Smooth muscle cell (in vitro differentiated cells): ENCODE measurements at regions not wholly inside any gene's neighbourhood (a gene's known extent, or its start where the extent isn't known, plus 50 kb on each side); places are given as distances from the start of the nearest gene placed in this dataset.
A peak's percentile ranks its signal among the peaks of the same experiment; 100 is the strongest.

ENCODE experiments used
- DNase-seq: peaks from one replicate; lab custom pipeline; 2025; ENCODE audit not compliant: unreplicated experiment; lab: John Stamatoyannopoulos, UW
- H2AFZ ChIP-seq: fragments of 200-600 bp; sonication (generic); 2 replicates; pipeline ENCODE4 v1.6.0; 2016; ENCODE audit warnings: antibody characterized with exemption, low read depth, mild to moderate bottlenecking
- H3F3A ChIP-seq: fragments of 200-600 bp; sonication (generic); 2 replicates; pipeline ENCODE4 v1.6.0; 2017; ENCODE audit warnings: antibody characterized with exemption, low read depth
- H3K27ac ChIP-seq: fragments of 200-600 bp; sonication (generic); 2 replicates; pipeline ENCODE4 v1.5.1; 2016; ENCODE audit warnings: low read depth, mild to moderate bottlenecking
- H3K27me3 ChIP-seq: fragments of 200-600 bp; sonication (generic); 2 replicates; pipeline ENCODE4 v1.6.1; 2016; ENCODE audit warnings: low read depth, mild to moderate bottlenecking
- H3K36me3 ChIP-seq: fragments of 200-600 bp; sonication (generic); 2 replicates; pipeline ENCODE4 v1.5.1; 2016; ENCODE audit warnings: low read depth
- H3K4me1 ChIP-seq: fragments of 200-600 bp; sonication (generic); 2 replicates; pipeline ENCODE4 v1.5.1; 2016; ENCODE audit warnings: low read depth
- H3K4me2 ChIP-seq: fragments of 200-600 bp; sonication (generic); 2 replicates; pipeline ENCODE4 v1.6.0; 2016; ENCODE audit warnings: mild to moderate bottlenecking
- H3K4me3 ChIP-seq: fragments of 200-600 bp; sonication (generic); 2 replicates; pipeline ENCODE4 v1.5.1; 2016; ENCODE audit warnings: mild to moderate bottlenecking
- H3K79me2 ChIP-seq: fragments of 200-600 bp; sonication (generic); 2 replicates; pipeline ENCODE4 v1.6.0; 2016; ENCODE audit warnings: low read depth, mild to moderate bottlenecking
- H3K9ac ChIP-seq: fragments of 200-600 bp; sonication (generic); 2 replicates; pipeline ENCODE4 v1.6.0; 2016; ENCODE audit warnings: low read depth
- H3K9me3 ChIP-seq: fragments of 200-600 bp; sonication (generic); replicated peaks from 2 replicates; pipeline ENCODE4 v1.5.1; 2016; ENCODE audit warnings: low read depth
- H4K20me1 ChIP-seq: fragments of 200-600 bp; sonication (generic); 2 replicates; pipeline ENCODE4 v1.6.0; 2016; ENCODE audit warnings: low read depth
- CTCF ChIP-seq: fragments of 200-600 bp; sonication (generic); IDR thresholded peaks from 2 replicates; pipeline ENCODE4 v1.5.1; 2017; ENCODE audit warnings: borderline replicate concordance, mild to moderate bottlenecking, antibody characterized with exemption; ENCODE audit not compliant: insufficient read depth, poor library complexity, severe bottlenecking
- WGBS: methylation state at CpG from one replicate; pipeline ENCODE4 v1.1.7; 2016; ENCODE audit warnings: low lambda C conversion rate; 5-methylcytosine and 5-hydroxymethylcytosine counted together

- peaks cover 5% of the 10 kb centered on the region for H3K4me1 ChIP-seq
- H3K4me2 ChIP-seq, result no peak overlapping the region
- no peaks in the 10 kb centered on the region for H4K20me1 ChIP-seq
- H3K9me3 ChIP-seq, result no peaks in the 10 kb centered on the region
- no peak overlapping the region for H3K4me3 ChIP-seq
- H2AFZ ChIP-seq, result no peak overlapping the region
- no peaks in the 10 kb centered on the region for H3K79me2 ChIP-seq
- H3K27me3 ChIP-seq, result no peaks in the 10 kb centered on the region
- no peaks in the 10 kb centered on the region for H3K36me3 ChIP-seq
- H3K27ac ChIP-seq, result peak overlapping the region; percentile 69
- no peak for DNase-seq
- 0% methylated on average over 1 of the region's 1 CpG for WGBS
- H3F3A ChIP-seq, result no peaks in the 10 kb centered on the region
- TF ChIP-seq CTCF, result no peak
- H3K9ac ChIP-seq, result no peak overlapping the region
Measured at GRCh38 chr16:16857012-16857411, 478.1 kb downstream of the NPIPA7 start.

GRCh38 chr16:16857603-16858283 is 478.8 kb downstream of the NPIPA7 start:
- Histone ChIP-seq H3K27ac (peak overlapping the region; percentile 72), H3K4me3 (no peak overlapping the region), H3K4me1 (peaks cover 5% of the 10 kb centered on the region), H3K79me2 (no peaks in the 10 kb centered on the region), H3K9me3 (no peaks in the 10 kb centered on the region), H3K9ac (peak overlapping the region; percentile 48), H4K20me1 (no peaks in the 10 kb centered on the region), H2AFZ (no peak overlapping the region), H3F3A (no peaks in the 10 kb centered on the region), H3K27me3 (no peaks in the 10 kb centered on the region), H3K4me2 (peak overlapping the region; percentile 40), H3K36me3 (no peaks in the 10 kb centered on the region)
- 10% methylated on average over 5 of the region's 5 CpGs for WGBS
- TF ChIP-seq CTCF, result no peak
- DNase-seq, result no peak

DNA sequence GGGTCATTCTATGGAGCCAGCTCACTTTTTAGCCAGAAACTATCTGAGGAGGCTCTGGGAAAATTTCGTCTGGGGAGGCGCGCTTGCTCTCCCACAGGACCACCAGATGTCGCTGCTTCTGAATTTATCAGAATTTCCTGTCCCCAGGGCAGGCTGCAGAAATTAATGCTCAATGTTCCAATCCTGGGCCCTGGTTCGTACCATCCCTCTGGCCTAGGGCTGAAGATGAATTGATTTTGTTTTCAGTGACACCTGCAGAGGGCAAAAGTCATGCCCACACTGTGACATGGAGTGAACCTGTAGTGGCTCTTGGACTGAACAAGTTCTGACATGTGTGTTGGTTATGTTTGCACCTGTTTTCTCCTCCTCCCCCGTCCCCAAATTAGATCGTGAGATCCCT is 482.6 kb downstream of the NPIPA7 start:
- TF ChIP-seq CTCF, result peak; percentile 73
- Histone ChIP-seq H3K4me2 (no peak overlapping the region), H3K27me3 (no peaks in the 10 kb centered on the region), H3K9ac (no peak overlapping the region), H3K27ac (no peak overlapping the region), H3K9me3 (no peaks in the 10 kb centered on the region), H3K36me3 (no peaks in the 10 kb centered on the region), H3K4me1 (peaks cover 5% of the 10 kb centered on the region), H2AFZ (no peak overlapping the region), H3K79me2 (no peaks in the 10 kb centered on the region), H3F3A (no peaks in the 10 kb centered on the region), H4K20me1 (no peaks in the 10 kb centered on the region), H3K4me3 (no peak overlapping the region)
- 26% methylated on average over 7 of the region's 7 CpGs for WGBS
- peak; percentile 1 for DNase-seq

- Histone ChIP-seq H3K36me3 (no peaks in the 10 kb centered on the region), H3K27me3 (peaks cover 10% of the 10 kb centered on the region), H2AFZ (no peak overlapping the region), H3K9ac (no peak overlapping the region), H3K79me2 (no peaks in the 10 kb centered on the region), H3K9me3 (no peaks in the 10 kb centered on the region), H3K27ac (no peak overlapping the region), H3F3A (no peaks in the 10 kb centered on the region), H3K4me1 (no peaks in the 10 kb centered on the region), H4K20me1 (no peaks in the 10 kb centered on the region), H3K4me2 (no peak overlapping the region), H3K4me3 (no peak overlapping the region)
- no peak for DNase-seq
- TF ChIP-seq CTCF, result no peak
- 83% methylated on average over 6 of the region's 6 CpGs for WGBS
Measured at GRCh38 chr16:16863672-16864071, 484.7 kb downstream of the NPIPA7 start.
